Activated CD8-positive, alpha-beta T cell treated with anti-CD3 and anti-CD28 coated beads for 36 hours (primary cell): ENCODE measurements at regions not wholly inside any gene's neighbourhood (a gene's known extent, or its start where the extent isn't known, plus 50 kb on each side); places are given as distances from the start of the nearest gene placed in this dataset.
"Not testable (repeated sequence)": the region's sequence is repeated elsewhere in the genome, so short reads cannot be mapped to it uniquely, and the experiment has no call there.

Source experiments
- ATAC-seq: fragments of 200-7000 bp; cut with Tn5 transposase; one replicate; pipeline ENCODE4 v1.10.0; 2021; ENCODE audit warnings: mild to moderate bottlenecking, moderate library complexity
- CTCF ChIA-PET: fragments of 350-600 bp; sonication (Branson Sonifier 250); formaldehyde crosslinking; loops from one replicate; lab custom pipeline; 2021; ENCODE audit warnings: antibody characterized with exemption; lab: Charles Lee
- POLR2A ChIA-PET: fragments of 350-600 bp; sonication (Branson Sonifier 250); formaldehyde crosslinking; loops from one replicate; lab custom pipeline; 2021; ENCODE audit warnings: antibody characterized with exemption; lab: Charles Lee
- DNase-seq: peaks from one replicate; pipeline ENCODE4 v3.0.0-alpha.2; 2020
- H3K27ac Mint-ChIP-seq: one replicate; pipeline ENCODE4 v1.8.0; 2021; ENCODE audit warnings: mild to moderate bottlenecking, mixed read lengths
- H3K27me3 Mint-ChIP-seq: one replicate; pipeline ENCODE4 v1.8.0; 2021; ENCODE audit warnings: mixed read lengths
- H3K36me3 Mint-ChIP-seq: one replicate; pipeline ENCODE4 v1.8.0; 2021; ENCODE audit warnings: low read depth, mixed read lengths
- H3K4me1 Mint-ChIP-seq: one replicate; pipeline ENCODE4 v1.8.0; 2021; ENCODE audit warnings: low read depth, mixed read lengths
- H3K4me3 Mint-ChIP-seq: one replicate; pipeline ENCODE4 v1.8.0; 2021; ENCODE audit warnings: mild to moderate bottlenecking, moderate library complexity, mixed read lengths
- H3K9me3 Mint-ChIP-seq: one replicate; pipeline ENCODE4 v1.8.0; 2021; ENCODE audit warnings: mixed read lengths
- intact Hi-C: fragments of 100-400 bp; cut with micrococcal nuclease; formaldehyde crosslinking; loops from one replicate; pipeline ENCODE4 v1.10.0; 2022
- TF ChIP-seq, protein P1 (sequence below): fragments of 200-600 bp; IDR thresholded peaks from one replicate; pipeline ENCODE4 v1.8.0; 2022; ENCODE audit warnings: antibody characterized with exemption, mild to moderate bottlenecking

- no peak overlapping the region for H3K4me3 Mint-ChIP-seq
- H3K4me1 Mint-ChIP-seq = no peaks in the 10 kb centered on the region
- peaks cover 1% of the 10 kb centered on the region for H3K9me3 Mint-ChIP-seq
- ChIA-PET CTCF (no interaction called here), POLR2A (no interaction called here)
- intact Hi-C loops = no loop called here
- H3K27ac Mint-ChIP-seq = no peak overlapping the region
- no peaks in the 10 kb centered on the region for H3K36me3 Mint-ChIP-seq
- ATAC-seq = no peak
- TF ChIP-seq, protein P1, sequence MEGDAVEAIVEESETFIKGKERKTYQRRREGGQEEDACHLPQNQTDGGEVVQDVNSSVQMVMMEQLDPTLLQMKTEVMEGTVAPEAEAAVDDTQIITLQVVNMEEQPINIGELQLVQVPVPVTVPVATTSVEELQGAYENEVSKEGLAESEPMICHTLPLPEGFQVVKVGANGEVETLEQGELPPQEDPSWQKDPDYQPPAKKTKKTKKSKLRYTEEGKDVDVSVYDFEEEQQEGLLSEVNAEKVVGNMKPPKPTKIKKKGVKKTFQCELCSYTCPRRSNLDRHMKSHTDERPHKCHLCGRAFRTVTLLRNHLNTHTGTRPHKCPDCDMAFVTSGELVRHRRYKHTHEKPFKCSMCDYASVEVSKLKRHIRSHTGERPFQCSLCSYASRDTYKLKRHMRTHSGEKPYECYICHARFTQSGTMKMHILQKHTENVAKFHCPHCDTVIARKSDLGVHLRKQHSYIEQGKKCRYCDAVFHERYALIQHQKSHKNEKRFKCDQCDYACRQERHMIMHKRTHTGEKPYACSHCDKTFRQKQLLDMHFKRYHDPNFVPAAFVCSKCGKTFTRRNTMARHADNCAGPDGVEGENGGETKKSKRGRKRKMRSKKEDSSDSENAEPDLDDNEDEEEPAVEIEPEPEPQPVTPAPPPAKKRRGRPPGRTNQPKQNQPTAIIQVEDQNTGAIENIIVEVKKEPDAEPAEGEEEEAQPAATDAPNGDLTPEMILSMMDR = no peak
- H3K27me3 Mint-ChIP-seq = peaks cover 14% of the 10 kb centered on the region
- no peak for DNase-seq
Measured at GRCh38 chr17:33952425-33952824, 302.7 kb upstream of the CCL2 start.

GRCh38 chr17:33954597-33954996 is 300.5 kb upstream of the CCL2 start:
- Mint-ChIP-seq H3K27me3 (peaks cover 18% of the 10 kb centered on the region), H3K9me3 (peaks cover 3% of the 10 kb centered on the region), H3K36me3 (no peaks in the 10 kb centered on the region), H3K4me3 (no peak overlapping the region), H3K4me1 (no peaks in the 10 kb centered on the region), H3K27ac (no peak overlapping the region)
- intact Hi-C loops = no loop called here
- ATAC-seq (no peak), DNase-seq (no peak)
- ChIA-PET CTCF (no interaction called here), POLR2A (no interaction called here)
- TF ChIP-seq, protein P1 = no peak

- ATAC-seq (no peak), DNase-seq (no peak)
- H3K4me3 Mint-ChIP-seq = no peak overlapping the region
- peaks cover 3% of the 10 kb centered on the region for H3K9me3 Mint-ChIP-seq
- H3K36me3 Mint-ChIP-seq = no peaks in the 10 kb centered on the region
- no peaks in the 10 kb centered on the region for H3K4me1 Mint-ChIP-seq
- H3K27ac Mint-ChIP-seq = no peak overlapping the region
- intact Hi-C loops = no loop called here
- peaks cover 18% of the 10 kb centered on the region for H3K27me3 Mint-ChIP-seq
- ChIA-PET CTCF (interaction anchor here (0.7 kb wide), 1 partner anchor 191 kb away, joined by 3 read pairs; no protein-coding TSS in a partner anchor), POLR2A (no interaction called here)
- TF ChIP-seq, protein P1 = no peak
Measured at GRCh38 chr17:33955461-33955860, 299.6 kb upstream of the CCL2 start.

- intact Hi-C loops, H3K27ac Mint-ChIP-seq, DNase-seq, CTCF ChIA-PET, H3K4me3 Mint-ChIP-seq, H3K4me1 Mint-ChIP-seq, POLR2A ChIA-PET, H3K36me3 Mint-ChIP-seq, H3K9me3 Mint-ChIP-seq, ATAC-seq: not testable (repeated sequence)
- H3K27me3 Mint-ChIP-seq = peaks cover 15% of the 10 kb centered on the region
Measured at GRCh38 chr17:33959098-33959497, 296.0 kb upstream of the CCL2 start.

DNA sequence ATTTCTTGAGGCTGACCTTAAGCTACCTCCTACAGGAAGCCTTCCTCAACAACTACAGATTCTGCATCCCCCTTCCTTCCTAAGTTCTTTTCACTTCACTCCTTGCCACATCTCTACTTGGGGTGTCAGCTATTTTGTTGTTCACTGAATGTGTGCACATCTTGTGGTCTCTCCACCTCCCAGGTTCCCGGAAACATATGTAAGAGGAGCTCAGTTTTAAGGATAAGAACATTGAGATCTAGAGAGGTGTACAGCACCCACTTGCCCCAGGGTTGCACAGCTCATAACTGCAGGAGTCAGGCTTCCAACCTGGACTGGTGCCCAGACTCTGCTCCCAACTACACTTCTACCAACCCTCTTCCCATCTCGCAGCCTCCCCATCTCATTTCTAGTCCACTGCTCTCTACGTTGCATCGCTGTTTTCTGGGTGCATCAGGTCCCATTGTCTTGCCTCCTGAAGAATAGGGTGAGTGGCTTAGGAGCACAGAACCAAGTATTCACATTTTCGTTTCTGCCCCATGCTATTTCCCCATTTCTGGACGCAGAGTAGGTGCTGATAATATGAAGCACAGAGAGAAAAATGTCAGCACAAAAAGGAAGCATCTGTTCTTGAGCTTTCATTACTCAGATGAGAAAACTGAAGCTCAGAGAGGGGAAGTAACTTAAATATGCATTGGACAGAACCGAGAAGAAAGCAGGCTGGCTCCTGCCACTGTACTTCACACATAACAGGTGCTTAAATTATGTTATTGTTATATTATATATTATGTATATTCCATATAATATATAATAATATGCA is 292.0 kb upstream of the CCL2 start:
- TF ChIP-seq, protein P1 = no peak
- Mint-ChIP-seq H3K4me3 (no peak overlapping the region), H3K27me3 (peaks cover 4% of the 10 kb centered on the region), H3K4me1 (peaks cover 9% of the 10 kb centered on the region), H3K27ac (no peak overlapping the region), H3K9me3 (peaks cover 2% of the 10 kb centered on the region), H3K36me3 (no peaks in the 10 kb centered on the region)
- ChIA-PET POLR2A (no interaction called here), CTCF (interaction anchor here (1.1 to 1.4 kb wide), 3 partner anchors 179 to 184 kb away, joined by 3 to 5 read pairs (median 3); no protein-coding TSS in a partner anchor)
- intact Hi-C loops = no loop called here
- ATAC-seq = no peak
- DNase-seq = no peak
